WI38 (cell line): ENCODE measurements at regions not wholly inside any gene's neighbourhood (a gene's known extent, or its start where the extent isn't known, plus 50 kb on each side); places are given as distances from the start of the nearest gene placed in this dataset.

Source experiments
- H3K4me3 ChIP-seq: 2 replicates; pipeline ENCODE4 v1.5.1; 2011; ENCODE audit warnings: low read depth, mild to moderate bottlenecking, control low read depth, low read length
- CTCF ChIP-seq: IDR thresholded peaks from 2 replicates; pipeline ENCODE4 v1.5.1; 2012; ENCODE audit warnings: low read depth, mild to moderate bottlenecking, control low read depth, low read length

GRCh38 chr2:196534495-196534894 lies 105.0 kb upstream of the CCDC150 start:
- no peak for TF ChIP-seq CTCF
- no peak overlapping the region for H3K4me3 ChIP-seq

- H3K4me3 ChIP-seq = no peak overlapping the region
- no peak for TF ChIP-seq CTCF
Observed at GRCh38 chr2:196535061-196535460, 104.5 kb upstream of the CCDC150 start.

- no peak for TF ChIP-seq CTCF
- H3K4me3 ChIP-seq = no peak overlapping the region
Observed at GRCh38 chr2:196535742-196536141, 103.8 kb upstream of the CCDC150 start.

GRCh38 chr2:196537311-196537710 lies 102.2 kb upstream of the CCDC150 start:
- H3K4me3 ChIP-seq = no peak overlapping the region
- TF ChIP-seq CTCF = no peak

- no peak overlapping the region for H3K4me3 ChIP-seq
- no peak for TF ChIP-seq CTCF
Observed at GRCh38 chr2:196538189-196538588, 101.3 kb upstream of the CCDC150 start.

GRCh38 chr2:196538646-196539045 lies 100.9 kb upstream of the CCDC150 start:
- TF ChIP-seq CTCF = no peak
- no peak overlapping the region for H3K4me3 ChIP-seq

- no peak overlapping the region for H3K4me3 ChIP-seq
- TF ChIP-seq CTCF = no peak
Observed at GRCh38 chr2:196544906-196545433, 94.5 kb upstream of the CCDC150 start.
